ENCODE measurements at regions not wholly inside any gene's neighbourhood (a gene's known extent, or its start where the extent isn't known, plus 50 kb on each side); places are given as distances from the start of the nearest gene placed in this dataset.

DNA sequence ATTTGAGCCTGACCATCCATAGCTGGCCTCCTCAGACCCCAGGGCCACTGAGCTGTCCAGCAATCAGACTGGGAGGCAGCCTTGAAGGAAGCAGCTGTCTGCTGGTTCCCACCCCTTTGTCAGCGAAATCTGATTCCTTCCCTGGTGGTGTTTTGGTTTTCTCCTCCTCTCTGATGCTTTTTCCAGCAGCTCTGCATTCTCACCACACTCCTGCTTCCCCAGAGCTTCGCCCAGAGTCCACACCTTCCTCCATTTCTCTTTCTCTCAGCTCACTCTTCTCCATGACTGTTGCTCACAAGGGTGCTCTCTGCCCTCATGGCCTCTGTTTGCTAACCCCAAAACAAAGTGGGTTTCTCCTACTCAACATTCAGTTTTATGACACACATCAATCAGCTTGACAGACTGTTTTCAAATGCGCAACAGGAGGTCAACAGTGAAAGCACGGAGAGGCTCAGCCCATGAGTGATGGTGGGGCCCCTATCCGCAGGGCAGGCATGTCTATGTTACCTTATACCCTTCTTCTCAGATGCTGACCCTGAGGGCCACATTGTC lies 130.6 kb upstream of the MTNR1B start:
- no peaks in the 10 kb centered on the region for H3K27me3 Mint-ChIP-seq (ENCODE audit: low read depth)
- H3K4me1 Mint-ChIP-seq (ENCODE audit: low read depth) = no peaks in the 10 kb centered on the region
- no peak for DNase-seq (ENCODE audit: low spot score)
- H3K27ac Mint-ChIP-seq = no peak overlapping the region
- intact Hi-C loops (cut with micrococcal nuclease) = no loop called here
- H3K9me3 Mint-ChIP-seq = no peaks in the 10 kb centered on the region
- no peaks in the 10 kb centered on the region for H3K36me3 Mint-ChIP-seq (ENCODE audit: low read depth)
- no peak overlapping the region for H3K4me3 Mint-ChIP-seq (ENCODE audit: low read depth)

DNA sequence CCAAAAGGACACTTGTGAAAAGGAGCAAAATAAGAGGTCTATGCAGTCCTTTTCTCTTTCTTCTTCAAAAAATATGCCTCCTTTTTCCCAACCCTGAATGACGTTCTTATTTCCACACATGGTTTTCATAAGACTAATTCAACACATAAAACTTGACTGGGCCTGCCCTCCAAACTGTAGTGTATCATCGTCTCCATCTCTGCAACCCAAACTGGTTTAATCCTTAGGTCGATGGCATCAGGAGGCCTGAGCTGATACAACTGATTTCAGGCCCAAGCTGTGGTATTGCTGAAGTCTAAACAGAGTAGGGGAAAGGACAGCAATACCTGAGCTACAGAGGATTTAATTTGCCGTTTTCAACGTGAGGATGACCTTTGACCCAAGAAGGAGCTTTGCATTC lies 130.0 kb upstream of the MTNR1B start:
- Mint-ChIP-seq H3K36me3 (ENCODE audit: low read depth) (no peaks in the 10 kb centered on the region), H3K4me1 (ENCODE audit: low read depth) (no peaks in the 10 kb centered on the region), H3K27ac (no peak overlapping the region), H3K27me3 (ENCODE audit: low read depth) (no peaks in the 10 kb centered on the region), H3K4me3 (ENCODE audit: low read depth) (no peak overlapping the region), H3K9me3 (no peaks in the 10 kb centered on the region)
- DNase-seq (ENCODE audit: low spot score) = no peak
- intact Hi-C loops (cut with micrococcal nuclease) = no loop called here

- Mint-ChIP-seq H3K27ac (no peak overlapping the region), H3K27me3 (ENCODE audit: low read depth) (no peaks in the 10 kb centered on the region), H3K9me3 (no peaks in the 10 kb centered on the region)
Observed at GRCh38 chr11:92841719-92842118, 127.7 kb upstream of the MTNR1B start.

DNA sequence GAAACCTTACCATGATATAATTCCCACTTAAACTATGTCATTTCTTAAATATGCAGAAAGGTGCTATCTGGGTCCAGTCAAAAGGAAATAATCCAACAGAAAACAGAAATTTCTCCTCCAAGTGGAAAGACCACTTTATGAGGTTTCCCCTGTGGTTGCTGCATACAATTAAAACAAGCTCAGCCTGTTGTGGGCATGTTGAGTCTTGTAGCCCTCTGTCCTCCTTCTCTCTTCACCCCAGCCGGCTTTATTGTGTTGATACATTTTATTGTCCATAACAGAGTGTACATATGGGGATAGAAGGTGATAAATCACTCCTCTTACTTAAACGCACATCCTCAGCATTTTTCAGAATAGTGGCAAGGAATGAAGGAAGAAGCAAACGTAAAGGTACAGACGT lies 126.0 kb upstream of the MTNR1B start:
- intact Hi-C loops (cut with micrococcal nuclease) = no loop called here
- H3K4me1 Mint-ChIP-seq (ENCODE audit: low read depth) = no peaks in the 10 kb centered on the region
- no peak overlapping the region for H3K4me3 Mint-ChIP-seq (ENCODE audit: low read depth)
- H3K9me3 Mint-ChIP-seq = no peaks in the 10 kb centered on the region
- no peak overlapping the region for H3K27ac Mint-ChIP-seq
- no peak for DNase-seq (ENCODE audit: low spot score)
- H3K27me3 Mint-ChIP-seq (ENCODE audit: low read depth) = no peaks in the 10 kb centered on the region
- H3K36me3 Mint-ChIP-seq (ENCODE audit: low read depth) = no peaks in the 10 kb centered on the region

More at GRCh38 chr11:92841719-92842118, 127.7 kb upstream of the MTNR1B start:
- intact Hi-C loops (cut with micrococcal nuclease) = no loop called here
- Mint-ChIP-seq H3K4me3 (ENCODE audit: low read depth) (no peak overlapping the region), H3K36me3 (ENCODE audit: low read depth) (no peaks in the 10 kb centered on the region), H3K4me1 (ENCODE audit: low read depth) (no peaks in the 10 kb centered on the region)
- DNase-seq (ENCODE audit: low spot score) = no peak

GRCh38 chr11:92844197-92844596 lies 125.3 kb upstream of the MTNR1B start:
- no peak overlapping the region for H3K4me3 Mint-ChIP-seq (ENCODE audit: low read depth)
- no peaks in the 10 kb centered on the region for H3K36me3 Mint-ChIP-seq (ENCODE audit: low read depth)
- no peaks in the 10 kb centered on the region for H3K9me3 Mint-ChIP-seq
- DNase-seq (ENCODE audit: low spot score) = no peak
- intact Hi-C loops (cut with micrococcal nuclease) = no loop called here
- no peak overlapping the region for H3K27ac Mint-ChIP-seq
- no peaks in the 10 kb centered on the region for H3K4me1 Mint-ChIP-seq (ENCODE audit: low read depth)
- H3K27me3 Mint-ChIP-seq (ENCODE audit: low read depth) = no peaks in the 10 kb centered on the region

GRCh38 chr11:92845390-92845789 lies 124.1 kb upstream of the MTNR1B start:
- Mint-ChIP-seq H3K27me3 (ENCODE audit: low read depth) (no peaks in the 10 kb centered on the region), H3K36me3 (ENCODE audit: low read depth) (no peaks in the 10 kb centered on the region), H3K4me1 (ENCODE audit: low read depth) (no peaks in the 10 kb centered on the region), H3K27ac (no peak overlapping the region), H3K4me3 (ENCODE audit: low read depth) (no peak overlapping the region), H3K9me3 (no peaks in the 10 kb centered on the region)
- intact Hi-C loops (cut with micrococcal nuclease) = no loop called here
- no peak for DNase-seq (ENCODE audit: low spot score)

- Mint-ChIP-seq H3K4me1 (ENCODE audit: low read depth) (no peaks in the 10 kb centered on the region), H3K27me3 (ENCODE audit: low read depth) (no peaks in the 10 kb centered on the region), H3K36me3 (ENCODE audit: low read depth) (no peaks in the 10 kb centered on the region), H3K9me3 (no peaks in the 10 kb centered on the region), H3K27ac (no peak overlapping the region), H3K4me3 (ENCODE audit: low read depth) (no peak overlapping the region)
- intact Hi-C loops (cut with micrococcal nuclease) = no loop called here
- DNase-seq (ENCODE audit: low spot score) = no peak
Observed at GRCh38 chr11:92845805-92846204, 123.6 kb upstream of the MTNR1B start.

DNA sequence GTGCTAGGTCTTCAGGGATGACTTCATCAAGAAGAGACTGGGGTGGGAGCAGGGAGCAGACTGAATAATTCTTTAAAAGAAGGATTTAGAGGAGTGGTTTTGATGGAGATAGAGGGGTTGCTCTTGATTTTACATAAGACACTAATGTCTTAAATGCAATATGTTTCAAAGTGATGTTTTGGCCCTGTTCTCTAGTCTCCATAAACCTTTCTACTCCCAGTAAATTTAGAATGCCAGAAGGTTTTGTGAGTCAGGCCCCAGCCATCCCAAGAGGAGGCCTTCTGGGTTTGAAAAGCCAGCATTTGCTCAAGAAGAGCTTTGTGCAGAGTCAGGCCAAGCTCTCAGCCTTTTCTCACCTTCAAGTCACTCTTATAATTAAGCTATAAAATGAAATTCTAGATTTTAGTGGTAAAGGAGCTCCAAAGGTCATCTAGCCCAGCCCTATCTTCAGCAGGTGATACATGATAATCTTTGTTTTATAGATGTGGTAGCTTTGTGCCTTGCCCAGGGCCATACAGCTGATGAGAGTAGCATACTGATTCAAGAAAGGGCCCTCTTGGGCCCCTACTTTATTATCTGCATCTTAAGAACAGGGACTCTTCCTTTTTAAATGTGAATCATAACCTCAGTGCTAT lies 122.8 kb upstream of the MTNR1B start:
- Mint-ChIP-seq H3K27ac (no peak overlapping the region), H3K9me3 (no peaks in the 10 kb centered on the region), H3K4me1 (ENCODE audit: low read depth) (no peaks in the 10 kb centered on the region), H3K4me3 (ENCODE audit: low read depth) (no peak overlapping the region), H3K36me3 (ENCODE audit: low read depth) (no peaks in the 10 kb centered on the region), H3K27me3 (ENCODE audit: low read depth) (no peaks in the 10 kb centered on the region)
- intact Hi-C loops (cut with micrococcal nuclease) = no loop called here
- no peak for DNase-seq (ENCODE audit: low spot score)

DNA sequence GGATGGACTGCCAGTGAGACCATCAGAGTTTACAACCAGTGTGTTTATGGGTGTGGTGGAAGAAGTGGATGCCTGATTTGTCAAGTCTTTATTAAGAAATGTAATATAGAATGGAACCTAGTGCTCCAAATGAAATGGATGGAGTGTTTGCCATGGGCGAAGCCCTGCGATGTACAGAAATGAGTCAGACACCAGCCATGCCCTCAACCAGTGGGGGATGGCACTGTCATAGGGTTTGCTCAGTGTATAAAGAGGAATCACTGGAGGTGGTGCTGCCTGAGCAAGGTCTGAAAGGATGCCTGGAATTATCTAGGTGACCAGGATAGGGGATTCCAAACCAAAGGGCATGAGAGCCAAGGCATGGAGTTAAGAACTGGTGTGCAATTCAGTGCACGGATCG lies 120.9 kb upstream of the MTNR1B start:
- Mint-ChIP-seq H3K4me1 (ENCODE audit: low read depth) (no peaks in the 10 kb centered on the region), H3K9me3 (no peaks in the 10 kb centered on the region), H3K27me3 (ENCODE audit: low read depth) (no peaks in the 10 kb centered on the region), H3K4me3 (ENCODE audit: low read depth) (no peak overlapping the region), H3K27ac (no peak overlapping the region), H3K36me3 (ENCODE audit: low read depth) (no peaks in the 10 kb centered on the region)
- no peak for DNase-seq (ENCODE audit: low spot score)
- intact Hi-C loops (cut with micrococcal nuclease) = no loop called here

DNA sequence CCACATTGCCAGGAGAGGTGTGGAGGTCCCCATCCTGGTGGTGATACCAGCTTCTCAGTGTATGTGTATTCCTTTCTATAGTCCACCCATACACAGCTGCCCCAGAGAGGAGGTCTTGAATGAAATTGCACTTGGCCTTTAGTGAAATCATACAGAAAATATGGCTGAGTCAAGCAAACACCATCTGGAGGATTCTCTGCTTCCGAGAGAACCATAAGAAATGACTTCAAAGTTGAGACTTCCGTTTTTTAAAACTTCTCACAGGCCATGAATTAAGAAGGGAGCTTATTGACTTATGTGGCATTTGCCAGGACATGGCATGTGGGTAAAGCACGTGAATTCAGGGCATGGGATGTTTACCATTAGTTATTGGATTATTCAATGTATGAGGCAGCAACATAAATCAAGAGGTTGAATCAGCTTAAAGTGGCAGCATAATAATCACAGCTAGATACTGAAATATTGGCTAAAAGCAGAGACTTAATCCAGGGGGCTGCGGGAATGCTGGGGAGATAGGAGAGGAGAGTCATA lies 119.1 kb upstream of the MTNR1B start:
- Mint-ChIP-seq H3K27me3 (ENCODE audit: low read depth) (no peaks in the 10 kb centered on the region), H3K36me3 (ENCODE audit: low read depth) (no peaks in the 10 kb centered on the region), H3K27ac (no peak overlapping the region), H3K4me1 (ENCODE audit: low read depth) (no peaks in the 10 kb centered on the region), H3K4me3 (ENCODE audit: low read depth) (no peak overlapping the region), H3K9me3 (no peaks in the 10 kb centered on the region)
- DNase-seq (ENCODE audit: low spot score) = no peak
- intact Hi-C loops (cut with micrococcal nuclease) = no loop called here

- no peak overlapping the region for H3K27ac Mint-ChIP-seq
- DNase-seq (ENCODE audit: low spot score) = no peak
- H3K4me1 Mint-ChIP-seq (ENCODE audit: low read depth) = no peaks in the 10 kb centered on the region
- no peaks in the 10 kb centered on the region for H3K9me3 Mint-ChIP-seq
- intact Hi-C loops (cut with micrococcal nuclease) = no loop called here
- no peak overlapping the region for H3K4me3 Mint-ChIP-seq (ENCODE audit: low read depth)
- H3K36me3 Mint-ChIP-seq (ENCODE audit: low read depth) = no peaks in the 10 kb centered on the region
- no peaks in the 10 kb centered on the region for H3K27me3 Mint-ChIP-seq (ENCODE audit: low read depth)
Observed at GRCh38 chr11:92852229-92852628, 117.2 kb upstream of the MTNR1B start.

DNA sequence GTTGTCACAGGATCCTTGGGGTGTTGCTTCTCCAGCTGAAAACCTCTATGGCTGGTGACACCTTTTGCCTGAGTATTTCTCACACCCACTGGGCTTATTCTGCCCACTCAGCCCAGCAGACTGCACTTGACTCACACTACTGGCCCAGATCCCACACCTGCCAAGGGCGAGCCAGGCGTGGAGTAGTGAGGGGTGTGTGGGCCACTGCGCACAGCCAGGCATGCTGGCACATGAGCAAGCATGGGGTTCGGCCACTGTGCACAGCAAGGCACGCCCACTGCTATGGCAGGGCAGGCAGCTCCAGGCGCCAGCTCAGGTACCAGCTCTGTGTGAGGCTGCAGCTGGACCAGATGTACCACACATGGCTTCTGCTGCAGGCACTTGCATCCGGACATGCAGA lies 116.5 kb upstream of the MTNR1B start:
- H3K9me3 Mint-ChIP-seq = no peaks in the 10 kb centered on the region

GRCh38 chr11:92854162-92854561 lies 115.3 kb upstream of the MTNR1B start:
- no peak for DNase-seq (ENCODE audit: low spot score)
- no peaks in the 10 kb centered on the region for H3K27me3 Mint-ChIP-seq (ENCODE audit: low read depth)
- intact Hi-C loops (cut with micrococcal nuclease) = no loop called here
- H3K9me3 Mint-ChIP-seq = no peaks in the 10 kb centered on the region
- no peak overlapping the region for H3K4me3 Mint-ChIP-seq (ENCODE audit: low read depth)
- no peak overlapping the region for H3K27ac Mint-ChIP-seq
- H3K36me3 Mint-ChIP-seq (ENCODE audit: low read depth) = no peaks in the 10 kb centered on the region
- no peaks in the 10 kb centered on the region for H3K4me1 Mint-ChIP-seq (ENCODE audit: low read depth)

More for the DNA sequence above, 116.5 kb upstream of the MTNR1B start:
- H3K36me3 Mint-ChIP-seq (ENCODE audit: low read depth) = no peaks in the 10 kb centered on the region
- H3K4me3 Mint-ChIP-seq (ENCODE audit: low read depth) = no peak overlapping the region
- no peaks in the 10 kb centered on the region for H3K4me1 Mint-ChIP-seq (ENCODE audit: low read depth)
- H3K27ac Mint-ChIP-seq = no peak overlapping the region
- intact Hi-C loops (cut with micrococcal nuclease) = no loop called here
- no peak for DNase-seq (ENCODE audit: low spot score)
- H3K27me3 Mint-ChIP-seq (ENCODE audit: low read depth) = no peaks in the 10 kb centered on the region

All from activated T-helper 2 cell treated with anti-CD3 and anti-CD28 coated beads, Interferon-gamma antibody, Interleukin-2, Interleukin-4, amounts not matched to agents 10 μg/mL and 5 μg/mL and 100 μg/mL, durations not matched to agents 14 hours and 24 hours and 36 hours (primary cell).